ENCODE measurements at regions not wholly inside any gene's neighbourhood (a gene's known extent, or its start where the extent isn't known, plus 50 kb on each side); places are given as distances from the start of the nearest gene placed in this dataset.

GRCh38 chr6:79353226-79353625 lies 118.7 kb upstream of the HMGN3 start:
- H3K4me1 ChIP-seq (ENCODE audit: control insufficient read depth, insufficient read depth, low read length), result no peaks in the 10 kb centered on the region
- WGBS, 2 experiments (ENCODE audit: insufficient coverage in 1 of 2, insufficient read length in 1 of 2), result 96 to 97% methylated on average over 3 to 4 of the region's 4 CpGs
- Mint-ChIP-seq H3K9me3 (peaks cover 24% of the 10 kb centered on the region), H3K27ac (no peak overlapping the region), H3K27me3 (ENCODE audit: insufficient read depth) (no peaks in the 10 kb centered on the region), H3K4me3 (no peak overlapping the region), H3K4me1 (no peaks in the 10 kb centered on the region), H3K36me3 (ENCODE audit: low read depth) (no peaks in the 10 kb centered on the region)
- no peak overlapping the region for H3K27ac ChIP-seq (ENCODE audit: low read depth, low read length)
- no peak for TF ChIP-seq CTCF (conservative IDR thresholded peaks at IDR 0.05)
- H3K9me3 ChIP-seq (ENCODE audit: control insufficient read depth, low read length), result no peaks in the 10 kb centered on the region
- no peak overlapping the region for H3K9ac ChIP-seq (ENCODE audit: extremely low read depth, low read length, poor library complexity, severe bottlenecking)
- DNase-seq, result no peak
- H3K4me3 ChIP-seq (ENCODE audit: low read length), result no peak overlapping the region
- no peaks in the 10 kb centered on the region for H3K27me3 ChIP-seq (ENCODE audit: control insufficient read depth, insufficient read depth, low read length, poor library complexity, severe bottlenecking)
- no peaks in the 10 kb centered on the region for H3K36me3 ChIP-seq (ENCODE audit: control insufficient read depth, insufficient read depth, low read length)

- H3K4me3 ChIP-seq (ENCODE audit: low read length), result no peak overlapping the region
- H3K9me3 Mint-ChIP-seq, result no peaks in the 10 kb centered on the region
- H3K27me3 Mint-ChIP-seq (ENCODE audit: insufficient read depth), result no peaks in the 10 kb centered on the region
- no peaks in the 10 kb centered on the region for H3K36me3 Mint-ChIP-seq (ENCODE audit: low read depth)
- H3K4me1 Mint-ChIP-seq, result peaks cover 12% of the 10 kb centered on the region
- H3K27me3 ChIP-seq (ENCODE audit: control insufficient read depth, insufficient read depth, low read length, poor library complexity, severe bottlenecking), result no peaks in the 10 kb centered on the region
- no peaks in the 10 kb centered on the region for H3K4me1 ChIP-seq (ENCODE audit: control insufficient read depth, insufficient read depth, low read length)
- no peak for DNase-seq
- no peak overlapping the region for H3K27ac Mint-ChIP-seq
- no peak overlapping the region for H3K9ac ChIP-seq (ENCODE audit: extremely low read depth, low read length, poor library complexity, severe bottlenecking)
- no peak overlapping the region for H3K4me3 Mint-ChIP-seq
- WGBS, 2 experiments (ENCODE audit: insufficient coverage in 1 of 2, insufficient read length in 1 of 2), result 76 to 100% methylated on average over 1 to 3 of the region's 5 CpGs
- no peaks in the 10 kb centered on the region for H3K9me3 ChIP-seq (ENCODE audit: control insufficient read depth, low read length)
- TF ChIP-seq CTCF (conservative IDR thresholded peaks at IDR 0.05), result no peak
- no peaks in the 10 kb centered on the region for H3K36me3 ChIP-seq (ENCODE audit: control insufficient read depth, insufficient read depth, low read length)
- no peak overlapping the region for H3K27ac ChIP-seq (ENCODE audit: low read depth, low read length)
Measured at GRCh38 chr6:79338493-79338892, 104.0 kb upstream of the HMGN3 start.

GRCh38 chr6:79335133-79335674 lies 100.7 kb upstream of the HMGN3 start:
- peaks cover 12% of the 10 kb centered on the region for H3K4me1 Mint-ChIP-seq
- Histone ChIP-seq H3K9me3 (ENCODE audit: control insufficient read depth, low read length) (no peaks in the 10 kb centered on the region), H3K4me3 (ENCODE audit: low read length) (no peak overlapping the region), H3K4me1 (ENCODE audit: control insufficient read depth, insufficient read depth, low read length) (no peaks in the 10 kb centered on the region), H3K27ac (ENCODE audit: low read depth, low read length) (no peak overlapping the region), H3K27me3 (ENCODE audit: control insufficient read depth, insufficient read depth, low read length, poor library complexity, severe bottlenecking) (no peaks in the 10 kb centered on the region), H3K9ac (ENCODE audit: extremely low read depth, low read length, poor library complexity, severe bottlenecking) (no peak overlapping the region), H3K36me3 (ENCODE audit: control insufficient read depth, insufficient read depth, low read length) (no peaks in the 10 kb centered on the region)
- H3K9me3 Mint-ChIP-seq, result no peaks in the 10 kb centered on the region
- WGBS, 2 experiments (ENCODE audit: insufficient coverage in 1 of 2, insufficient read length in 1 of 2), result 89 to 92% methylated on average over 2 of the region's 2 CpGs
- no peaks in the 10 kb centered on the region for H3K36me3 Mint-ChIP-seq (ENCODE audit: low read depth)
- H3K27me3 Mint-ChIP-seq (ENCODE audit: insufficient read depth), result no peaks in the 10 kb centered on the region
- H3K27ac Mint-ChIP-seq, result no peak overlapping the region
- DNase-seq, result no peak
- TF ChIP-seq CTCF (conservative IDR thresholded peaks at IDR 0.05), result no peak
- no peak overlapping the region for H3K4me3 Mint-ChIP-seq

All from endodermal cell (in vitro differentiated cells).